VCaP (cell line): ENCODE measurements at regions not wholly inside any gene's neighbourhood (a gene's known extent, or its start where the extent isn't known, plus 50 kb on each side); places are given as distances from the start of the nearest gene placed in this dataset.
"Not testable (repeated sequence)": the region's sequence is repeated elsewhere in the genome, so short reads cannot be mapped to it uniquely, and the experiment has no call there.

Source experiments
- H3K27ac ChIP-seq: fragments of 450-650 bp; 2 replicates; pipeline ENCODE4 v1.5.1; 2017
- TF ChIP-seq, protein P1 (sequence below): fragments of 450-650 bp; conservative IDR thresholded peaks from 2 replicates; pipeline ENCODE4 v1.5.1; 2017; ENCODE audit warnings: mild to moderate bottlenecking, moderate library complexity

DNA sequence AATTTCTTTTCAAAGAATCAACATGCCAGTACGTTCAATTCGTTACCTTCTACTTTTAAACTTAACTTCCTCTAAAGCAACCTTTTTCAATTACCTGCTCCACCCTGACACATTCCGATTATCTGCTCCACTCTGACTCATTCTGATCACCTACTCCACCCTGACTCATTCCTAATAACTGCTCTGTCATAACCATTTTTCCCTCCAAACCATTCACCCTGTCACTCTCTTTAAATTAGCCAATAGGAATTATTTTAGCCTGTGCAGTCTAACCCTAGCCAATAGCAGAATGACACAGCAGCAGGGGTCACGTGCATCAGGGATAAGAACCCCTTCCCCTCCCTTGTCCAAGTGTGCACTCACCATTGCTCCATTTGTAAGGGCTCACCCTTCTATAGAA is 557.4 kb upstream of the EYS start:
- TF ChIP-seq, protein P1, sequence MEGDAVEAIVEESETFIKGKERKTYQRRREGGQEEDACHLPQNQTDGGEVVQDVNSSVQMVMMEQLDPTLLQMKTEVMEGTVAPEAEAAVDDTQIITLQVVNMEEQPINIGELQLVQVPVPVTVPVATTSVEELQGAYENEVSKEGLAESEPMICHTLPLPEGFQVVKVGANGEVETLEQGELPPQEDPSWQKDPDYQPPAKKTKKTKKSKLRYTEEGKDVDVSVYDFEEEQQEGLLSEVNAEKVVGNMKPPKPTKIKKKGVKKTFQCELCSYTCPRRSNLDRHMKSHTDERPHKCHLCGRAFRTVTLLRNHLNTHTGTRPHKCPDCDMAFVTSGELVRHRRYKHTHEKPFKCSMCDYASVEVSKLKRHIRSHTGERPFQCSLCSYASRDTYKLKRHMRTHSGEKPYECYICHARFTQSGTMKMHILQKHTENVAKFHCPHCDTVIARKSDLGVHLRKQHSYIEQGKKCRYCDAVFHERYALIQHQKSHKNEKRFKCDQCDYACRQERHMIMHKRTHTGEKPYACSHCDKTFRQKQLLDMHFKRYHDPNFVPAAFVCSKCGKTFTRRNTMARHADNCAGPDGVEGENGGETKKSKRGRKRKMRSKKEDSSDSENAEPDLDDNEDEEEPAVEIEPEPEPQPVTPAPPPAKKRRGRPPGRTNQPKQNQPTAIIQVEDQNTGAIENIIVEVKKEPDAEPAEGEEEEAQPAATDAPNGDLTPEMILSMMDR = no peak
- H3K27ac ChIP-seq = no peak overlapping the region

DNA sequence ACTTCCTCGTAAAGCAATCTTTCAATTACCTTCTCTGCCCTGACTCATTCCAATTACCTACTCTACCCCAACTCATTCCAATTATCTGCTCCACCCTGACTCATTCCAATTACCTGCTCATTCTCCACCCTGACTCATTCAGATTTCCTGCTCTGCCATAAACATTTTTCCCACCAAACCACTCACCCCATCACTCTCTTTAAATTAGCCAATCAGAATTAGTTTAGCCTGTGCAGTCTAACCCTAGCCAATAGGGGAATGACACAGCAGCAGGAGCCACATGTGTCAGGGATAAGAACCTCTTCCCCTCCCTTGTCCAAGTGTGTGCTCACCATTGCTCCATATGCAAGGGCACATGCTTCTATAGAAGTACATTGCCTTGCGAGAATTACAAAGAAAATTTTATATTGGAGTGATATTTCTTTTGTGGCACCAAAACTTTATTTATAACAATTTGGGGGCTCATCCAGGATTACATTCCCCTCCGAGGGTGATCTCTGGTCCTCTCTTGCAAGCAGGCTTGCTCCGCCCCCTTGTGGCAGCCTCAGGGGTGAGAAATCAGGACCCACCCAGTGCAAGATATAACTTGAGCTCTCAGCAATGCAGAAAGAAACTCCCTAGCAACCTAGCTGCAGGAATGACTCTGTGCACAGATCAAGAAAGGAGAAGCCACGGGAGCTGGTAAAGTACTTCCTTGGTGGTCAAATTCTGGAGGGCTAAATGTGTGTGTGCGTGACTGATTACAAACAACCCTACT is 551.9 kb upstream of the EYS start:
- H3K27ac ChIP-seq = not testable (repeated sequence)

DNA sequence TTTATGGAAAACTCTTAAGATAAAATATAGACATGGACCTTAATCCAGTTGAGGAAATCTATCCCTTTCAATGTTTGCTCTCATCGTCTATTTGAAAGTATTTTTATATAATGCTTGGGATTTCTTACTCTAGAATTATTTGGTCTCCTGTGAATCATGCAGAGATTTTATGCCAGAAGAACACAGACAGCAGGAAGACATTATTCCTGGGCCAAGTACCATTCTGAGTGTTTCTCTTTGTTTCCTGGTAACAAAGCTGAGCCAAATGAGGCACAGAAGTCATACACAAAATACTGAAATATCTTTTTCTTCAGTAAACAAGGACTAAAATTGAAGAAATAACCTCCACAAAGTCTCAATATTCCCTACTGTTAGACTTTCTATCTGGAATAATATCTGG is 538.2 kb upstream of the EYS start:
- H3K27ac ChIP-seq = no peak overlapping the region
- TF ChIP-seq, protein P1 = no peak

DNA sequence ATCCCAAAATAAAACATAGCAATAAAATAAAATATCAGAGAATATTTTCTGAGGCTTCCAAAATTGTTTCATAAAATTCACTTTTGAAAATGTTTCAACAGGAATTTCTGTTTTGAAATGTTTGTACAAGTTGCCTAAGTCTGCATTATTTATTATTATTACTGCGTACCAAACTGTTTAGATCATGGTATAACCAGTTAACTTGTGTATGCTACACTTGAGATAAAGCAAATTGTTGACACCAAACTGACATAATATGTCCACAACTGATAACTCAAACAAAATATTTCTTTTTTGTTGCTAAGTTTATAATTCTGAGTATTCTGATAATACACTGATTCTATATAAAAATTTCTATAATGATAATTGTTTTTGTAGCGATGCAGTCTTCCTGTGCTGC is 531.8 kb upstream of the EYS start:
- TF ChIP-seq, protein P1 = no peak
- no peak overlapping the region for H3K27ac ChIP-seq

DNA sequence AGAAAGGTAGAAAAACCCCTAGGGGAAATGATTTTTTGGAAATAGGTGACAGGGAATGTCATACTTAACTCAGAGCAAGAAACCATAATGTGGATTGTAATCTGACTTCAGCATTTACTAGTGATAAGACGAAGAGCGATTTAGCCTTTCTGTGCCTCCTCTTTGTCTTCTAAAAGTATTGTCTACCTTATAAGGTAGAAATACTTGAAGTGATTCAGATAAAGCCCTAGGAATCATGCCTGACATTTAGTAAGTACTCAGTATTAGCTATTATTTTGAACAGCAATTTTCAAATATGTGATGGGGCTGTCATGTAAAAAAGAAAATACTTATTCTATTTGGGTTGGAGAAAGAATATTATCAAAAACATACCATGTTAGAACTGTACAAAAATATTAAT is 525.9 kb upstream of the EYS start:
- H3K27ac ChIP-seq = no peak overlapping the region
- TF ChIP-seq, protein P1 = no peak

DNA sequence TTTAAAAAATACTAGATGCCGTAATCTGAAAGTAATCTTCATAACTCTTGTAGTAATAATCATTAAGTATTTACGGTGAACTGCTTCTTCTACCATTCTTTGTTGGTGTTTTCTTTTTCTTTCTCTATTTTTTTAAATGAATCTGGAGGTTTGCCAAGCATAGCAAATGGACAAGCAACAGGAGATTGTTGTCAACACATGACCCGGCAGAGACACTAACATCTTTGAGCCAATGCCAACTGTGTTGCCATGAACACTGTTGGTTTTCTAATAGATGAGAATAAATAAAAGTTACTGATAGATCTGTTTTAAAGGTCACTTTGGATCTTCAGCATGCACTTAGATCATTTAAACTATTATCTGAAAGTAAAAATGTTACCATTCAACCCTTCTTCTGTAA is 523.6 kb upstream of the EYS start:
- H3K27ac ChIP-seq = no peak overlapping the region
- TF ChIP-seq, protein P1 = no peak

DNA sequence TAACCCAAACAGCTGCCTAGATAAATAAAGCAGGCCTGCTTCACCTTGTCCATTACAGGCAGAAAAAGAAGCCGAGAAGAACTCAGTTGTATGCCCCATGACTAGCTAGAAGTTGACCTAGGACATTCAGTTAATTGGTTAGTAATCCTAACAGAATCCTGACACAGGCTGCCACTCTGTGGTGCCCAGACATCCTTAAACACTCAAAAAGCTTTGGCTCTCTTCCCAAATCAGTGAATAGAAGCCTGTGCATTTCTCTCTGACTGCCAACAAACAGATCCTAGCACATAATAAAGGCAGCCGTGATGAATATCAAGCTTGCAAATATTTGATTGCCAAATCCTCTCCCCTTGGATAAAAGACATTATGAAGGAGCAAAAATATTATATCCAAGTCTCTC is 519.1 kb upstream of the EYS start:
- TF ChIP-seq, protein P1 = 0 out of 2 replicates have a peak, but pooled peaks have one; percentile 8
- no peak overlapping the region for H3K27ac ChIP-seq

DNA sequence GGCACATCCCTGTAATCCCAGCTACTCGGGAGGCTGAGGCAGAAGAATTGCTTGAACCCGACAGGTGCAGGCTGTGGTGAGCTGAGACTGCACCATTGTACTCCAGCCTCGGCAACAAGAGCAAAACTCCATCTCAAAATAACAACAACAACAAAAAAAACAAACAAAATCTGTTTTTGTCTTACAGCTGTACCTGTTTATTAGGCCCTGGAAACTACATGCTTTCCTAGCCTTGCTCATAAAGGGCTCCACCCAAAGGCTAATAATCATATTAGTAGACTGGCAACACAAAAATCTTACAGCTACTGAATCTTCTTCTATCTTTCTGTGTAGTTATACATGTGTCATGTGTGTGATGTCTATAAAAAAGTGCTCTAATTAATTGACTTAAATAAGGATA is 503.9 kb upstream of the EYS start:
- no peak overlapping the region for H3K27ac ChIP-seq
- TF ChIP-seq, protein P1 = no peak
